Urothelium cell line (cell line): ENCODE measurements at regions not wholly inside any gene's neighbourhood (a gene's known extent, or its start where the extent isn't known, plus 50 kb on each side); places are given as distances from the start of the nearest gene placed in this dataset.

Experiments
- DNase-seq: peaks from one replicate; pipeline ENCODE4 v3.0.0; 2011; ENCODE audit warnings: low spot score, mixed read lengths
- FAIRE-seq: peaks from 2 replicates; lab custom pipeline; 2011; peaks lifted over from hg19 to GRCh38; lab: Jason Lieb, UNC

- DNase-seq (no peak), FAIRE-seq (no peak)
Measured at GRCh38 chr1:22347854-22348760, 103.5 kb upstream of the ZBTB40 start.

GRCh38 chr1:22349362-22350043 is 102.1 kb upstream of the ZBTB40 start:
- no peak for DNase-seq
- no peak for FAIRE-seq

GRCh38 chr1:22350171-22350923 is 101.3 kb upstream of the ZBTB40 start:
- FAIRE-seq = no peak
- no peak for DNase-seq

GRCh38 chr1:22350924-22351767 is 100.5 kb upstream of the ZBTB40 start:
- DNase-seq = no peak
- no peak for FAIRE-seq

DNA sequence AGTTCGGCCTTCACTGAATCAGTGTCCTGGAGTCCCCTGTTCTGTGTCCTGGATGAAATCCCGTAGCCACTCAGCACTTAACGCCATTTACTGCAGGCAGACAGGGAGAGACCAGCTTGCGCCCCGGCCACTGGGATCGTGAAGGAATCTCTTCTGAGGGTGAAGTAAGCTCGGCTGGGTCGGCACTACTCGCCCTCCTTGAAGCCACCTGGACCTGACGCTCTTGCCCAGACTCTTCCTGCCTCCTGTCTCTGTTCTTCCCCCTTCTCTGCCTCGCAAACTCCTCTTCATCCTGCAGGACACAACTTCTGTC is 99.9 kb upstream of the ZBTB40 start:
- no peak for DNase-seq
- no peak for FAIRE-seq

DNA sequence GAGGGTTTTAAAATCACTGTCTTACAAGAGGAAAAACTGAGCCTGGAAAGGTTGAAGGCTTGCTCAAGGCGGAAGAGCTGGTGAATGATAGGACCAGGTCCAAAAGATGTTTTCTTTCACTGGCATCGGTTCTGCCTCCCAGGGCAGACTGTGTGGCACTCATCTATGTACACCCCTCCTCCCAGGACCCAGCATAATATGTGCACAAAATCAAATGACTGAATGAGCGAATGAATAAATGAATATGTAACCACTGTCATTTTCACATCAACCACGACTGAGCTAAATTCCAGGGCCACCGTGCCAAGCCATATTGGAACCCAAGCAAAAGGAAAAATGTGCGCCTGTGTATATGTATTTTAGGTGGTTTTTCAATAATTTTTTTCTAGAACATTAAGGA is 99.3 kb upstream of the ZBTB40 start:
- no peak for FAIRE-seq

DNA sequence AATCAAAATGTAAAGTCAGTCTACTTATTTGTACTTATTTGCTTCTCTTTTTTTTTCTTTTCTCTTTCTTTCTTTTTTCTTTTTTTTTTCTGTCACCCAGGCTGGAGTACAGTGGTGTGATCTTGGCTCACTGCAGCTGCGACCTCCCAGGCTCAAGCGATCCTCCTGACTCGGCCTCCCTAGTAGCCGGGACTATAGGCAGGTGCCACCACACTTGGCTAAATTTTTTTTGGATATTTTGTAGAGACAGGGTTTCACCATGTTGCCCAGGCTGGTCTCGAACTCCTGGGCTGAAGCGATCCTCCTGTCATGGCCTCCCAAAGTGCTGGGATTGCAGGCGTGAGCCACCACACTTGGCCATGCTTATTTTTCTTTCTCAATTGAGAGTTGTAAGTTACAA is 98.8 kb upstream of the ZBTB40 start:
- no peak for DNase-seq
- FAIRE-seq = no peak

More for the DNA sequence above, 99.3 kb upstream of the ZBTB40 start:
- DNase-seq = no peak

DNA sequence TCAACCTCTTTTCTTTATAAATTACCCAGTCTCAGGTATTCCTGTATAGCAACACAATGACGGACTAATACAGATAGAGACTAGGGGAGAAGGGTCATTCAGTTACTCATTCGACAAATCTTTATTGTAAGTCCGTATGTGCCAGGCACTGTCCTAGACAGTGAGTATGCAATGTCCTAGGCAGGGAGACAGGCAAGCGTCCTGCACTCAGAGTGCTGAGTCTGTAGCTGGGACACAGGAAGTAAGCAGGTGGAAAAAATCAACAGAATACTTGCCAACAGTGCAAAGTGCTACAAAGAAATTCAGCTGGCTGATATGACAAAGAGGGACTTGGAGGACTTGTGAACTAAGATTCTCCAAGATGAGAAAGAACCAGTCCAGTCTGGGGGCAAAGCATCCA is 92.2 kb upstream of the ZBTB40 start:
- FAIRE-seq (no peak), DNase-seq (no peak)

DNA sequence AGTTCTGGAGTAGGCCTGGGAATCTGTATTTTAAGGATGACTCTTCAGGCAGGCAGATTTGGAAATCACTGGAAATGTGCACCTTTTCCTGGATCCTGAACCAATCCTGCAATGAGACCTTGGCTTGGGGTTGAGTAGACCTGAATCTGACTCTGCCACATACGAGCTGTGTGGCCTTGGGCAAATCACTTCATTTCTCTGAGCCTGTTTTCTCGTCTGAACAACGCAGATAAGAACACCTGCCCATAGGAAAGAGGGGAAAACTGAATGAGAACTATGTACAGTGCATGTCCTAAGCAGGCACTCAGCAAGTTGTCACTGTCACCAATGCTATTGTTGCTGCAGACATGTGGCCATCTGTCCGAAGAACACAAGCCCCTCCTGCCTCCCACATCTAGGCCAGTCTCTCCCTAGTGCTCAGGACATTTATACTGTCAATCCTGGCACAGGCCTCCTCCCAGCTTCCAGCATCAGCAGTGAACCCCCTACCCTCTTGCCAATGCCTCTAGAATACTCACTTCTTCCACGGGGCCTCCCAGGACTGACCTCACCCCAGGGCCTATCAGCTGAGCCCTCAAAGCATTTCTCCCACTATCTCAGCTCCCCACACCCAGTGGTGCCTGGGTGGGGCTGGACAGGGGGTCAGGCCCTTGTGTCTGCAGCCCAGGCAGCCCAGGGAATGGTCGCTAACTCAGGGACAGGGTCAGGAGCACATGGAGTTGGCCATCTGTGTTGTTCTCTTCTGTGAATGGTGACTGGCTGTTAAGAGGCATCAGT is 88.8 kb upstream of the ZBTB40 start:
- DNase-seq (no peak), FAIRE-seq (no peak)

GRCh38 chr1:22363403-22364325 is 88.0 kb upstream of the ZBTB40 start:
- FAIRE-seq (no peak), DNase-seq (no peak)

DNA sequence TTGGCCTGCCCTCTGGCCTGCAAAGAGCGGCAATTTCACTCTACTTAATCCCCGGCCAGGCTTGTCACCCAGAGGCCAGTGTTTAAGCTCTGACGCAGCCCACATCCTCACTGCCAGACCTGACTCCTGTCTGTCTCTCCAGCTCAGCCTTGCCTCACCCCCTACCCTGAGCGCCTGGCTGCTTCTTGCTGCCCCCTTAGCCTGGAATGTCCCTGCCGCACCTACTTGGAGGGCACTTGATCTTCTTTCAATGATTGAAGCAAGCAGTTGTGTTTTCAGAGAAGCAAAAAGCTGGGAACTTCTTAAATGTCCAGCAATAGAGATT is 87.4 kb upstream of the ZBTB40 start:
- DNase-seq = no peak
- FAIRE-seq = no peak

DNA sequence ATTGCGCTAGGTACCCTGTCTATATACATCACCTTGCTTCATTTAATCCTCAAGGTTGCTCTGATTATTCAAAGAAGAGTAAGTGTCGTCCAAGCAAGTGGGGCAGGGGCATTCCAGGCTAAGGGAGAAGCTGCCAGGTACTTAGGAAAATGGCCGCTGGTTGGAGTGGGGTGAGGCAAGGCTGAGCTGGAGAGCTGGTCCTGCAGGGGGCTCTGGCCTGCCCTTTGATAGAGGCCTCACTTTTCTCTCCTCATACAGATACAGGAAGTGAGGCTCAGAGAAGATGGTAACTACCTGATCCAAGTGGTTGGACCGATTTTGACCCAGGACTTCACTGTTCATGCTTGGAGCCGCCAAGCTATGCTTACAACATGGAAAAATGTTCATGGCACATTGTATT is 86.9 kb upstream of the ZBTB40 start:
- FAIRE-seq = no peak
- DNase-seq = no peak

GRCh38 chr1:22365331-22366295 is 86.0 kb upstream of the ZBTB40 start:
- DNase-seq (no peak), FAIRE-seq (no peak)

DNA sequence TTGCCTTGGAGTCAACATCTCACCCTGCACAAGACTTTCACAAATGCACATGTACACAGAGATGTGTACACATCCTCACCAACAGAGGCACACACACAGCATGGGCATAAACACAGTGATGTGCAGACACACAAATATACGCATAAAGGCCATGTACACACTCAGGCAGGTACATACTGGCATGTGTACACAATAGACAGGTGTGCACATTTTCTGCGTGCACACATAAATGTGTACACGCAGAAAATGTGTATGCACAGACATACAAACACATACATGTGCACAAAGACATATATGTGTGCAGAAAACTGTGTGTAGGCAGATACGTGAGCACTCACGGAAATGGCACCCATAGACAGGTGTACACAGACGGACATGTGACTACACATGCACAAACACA is 85.3 kb upstream of the ZBTB40 start:
- DNase-seq = no peak
- peak; percentile 27 for FAIRE-seq

DNA sequence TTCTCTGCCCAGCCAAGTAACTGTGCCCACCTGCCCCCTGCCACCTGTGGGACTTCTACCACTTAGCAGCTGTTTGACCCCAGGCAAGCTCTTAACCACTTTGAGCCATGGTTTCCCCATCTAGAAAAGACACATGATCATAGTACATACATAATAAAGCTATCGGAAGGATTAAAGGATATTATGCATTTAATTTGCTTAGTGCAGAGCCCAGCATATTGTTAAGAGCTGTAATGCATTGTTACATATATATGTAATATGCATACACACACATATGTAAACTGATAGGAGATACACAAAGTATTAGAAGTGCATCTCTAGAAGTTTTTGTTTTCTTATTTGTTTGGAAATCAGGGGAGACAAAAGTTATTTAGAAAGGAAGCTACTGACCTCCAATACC is 83.5 kb upstream of the ZBTB40 start:
- FAIRE-seq (no peak), DNase-seq (no peak)

- DNase-seq = no peak
- FAIRE-seq = no peak
Measured at GRCh38 chr1:22369294-22370189, 82.1 kb upstream of the ZBTB40 start.

- DNase-seq (no peak), FAIRE-seq (no peak)
Measured at GRCh38 chr1:22370190-22370498, 81.5 kb upstream of the ZBTB40 start.
